Activated CD4-positive, alpha-beta T cell treated with anti-CD3 and anti-CD28 coated beads, Interleukin-2, amount 10 ng/mL, durations not matched to agents 24 days and 14 days (primary cell): ENCODE measurements at regions not wholly inside any gene's neighbourhood (a gene's known extent, or its start where the extent isn't known, plus 50 kb on each side); places are given as distances from the start of the nearest gene placed in this dataset.

ENCODE experiments used
- DNase-seq: peaks from one replicate; pipeline ENCODE4 v3.0.0; 2022
- H3K27ac Mint-ChIP-seq: one replicate; pipeline ENCODE4 v1.8.0; 2022; ENCODE audit warnings: mild to moderate bottlenecking, mixed read lengths
- H3K27me3 Mint-ChIP-seq: one replicate; pipeline ENCODE4 v1.8.0; 2022; ENCODE audit warnings: mixed read lengths
- H3K36me3 Mint-ChIP-seq: one replicate; pipeline ENCODE4 v1.8.0; 2022; ENCODE audit warnings: low read depth, mild to moderate bottlenecking, mixed read lengths
- H3K4me1 Mint-ChIP-seq: one replicate; pipeline ENCODE4 v1.8.0; 2021; ENCODE audit warnings: mixed read lengths
- H3K4me3 Mint-ChIP-seq: one replicate; pipeline ENCODE4 v1.8.0; 2022; ENCODE audit warnings: mild to moderate bottlenecking, moderate library complexity, mixed read lengths
- H3K9me3 Mint-ChIP-seq: one replicate; pipeline ENCODE4 v1.8.0; 2021; ENCODE audit warnings: mixed read lengths
- intact Hi-C: fragments of 100-400 bp; cut with micrococcal nuclease; formaldehyde crosslinking; loops from one replicate; pipeline ENCODE4 v1.15.1; 2023

DNA sequence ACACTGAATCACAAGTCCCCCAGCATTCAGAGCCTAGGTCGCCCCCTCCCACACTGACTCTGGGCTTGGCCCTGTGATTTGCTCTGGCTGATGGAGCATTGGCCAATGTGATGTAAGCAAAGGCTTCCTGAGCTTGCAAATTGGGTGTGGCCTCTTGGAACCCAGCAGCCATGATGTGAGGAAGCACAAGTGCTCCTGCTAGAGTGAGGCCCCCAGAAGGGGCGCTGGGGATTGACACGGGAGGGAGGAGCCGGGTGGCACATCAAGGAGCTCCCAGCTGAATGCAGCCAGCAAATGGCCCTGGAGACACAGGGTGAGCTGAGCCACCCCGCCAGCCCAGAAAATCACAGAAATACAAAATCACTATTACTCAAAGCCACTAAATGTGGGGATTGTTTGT, 308.5 kb downstream of the C16orf95 start:
- Mint-ChIP-seq H3K4me1 (no peaks in the 10 kb centered on the region), H3K27ac (no peak overlapping the region), H3K27me3 (no peaks in the 10 kb centered on the region), H3K9me3 (no peaks in the 10 kb centered on the region), H3K36me3 (no peaks in the 10 kb centered on the region), H3K4me3 (no peak overlapping the region)
- DNase-seq, result no peak
- intact Hi-C loops, result no loop called here

DNA sequence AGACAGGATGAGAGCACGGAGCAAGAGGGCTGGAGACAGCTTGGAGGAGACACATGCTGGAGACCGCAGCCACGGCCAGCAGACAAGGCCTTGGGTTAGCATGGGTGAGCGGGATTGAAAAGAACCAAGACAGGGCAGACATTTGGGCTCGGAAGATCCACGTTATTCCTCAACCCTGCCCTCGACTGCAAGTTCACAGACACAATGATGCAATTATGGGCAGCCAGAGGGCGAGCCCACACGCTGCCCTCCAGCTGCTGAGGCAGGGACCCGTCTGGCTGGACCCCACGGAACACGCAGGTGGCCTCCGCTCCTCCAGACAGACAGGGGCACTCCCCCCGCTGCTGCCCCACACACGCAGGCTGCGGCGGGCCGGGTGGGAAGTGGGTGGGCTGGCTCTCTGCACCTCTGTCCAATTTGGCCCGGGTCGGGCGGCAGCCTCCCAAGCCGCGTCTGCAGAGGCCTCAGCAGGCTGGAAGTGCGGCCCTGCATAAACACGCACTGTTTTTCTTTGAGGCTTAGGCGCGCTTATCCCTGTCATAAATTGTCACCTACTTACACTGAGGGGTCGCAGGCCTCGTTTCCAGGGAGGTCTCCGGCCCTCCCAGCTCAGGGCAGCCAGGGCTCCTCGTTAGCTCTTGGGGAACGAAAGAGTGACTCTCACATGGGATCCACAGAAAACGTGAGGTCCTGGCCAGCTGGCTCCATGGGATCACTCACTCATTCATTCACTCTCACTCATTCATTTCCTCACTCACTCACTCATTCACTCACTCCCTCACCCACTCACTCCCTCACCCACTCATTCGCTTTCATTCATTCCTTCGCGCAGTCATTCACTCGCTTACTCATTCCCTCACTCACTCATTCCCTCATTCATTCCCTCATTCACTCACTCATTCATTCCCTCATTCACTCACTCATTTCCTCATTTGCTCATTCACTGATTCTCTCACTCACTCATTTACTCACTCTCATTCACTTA, 303.9 kb downstream of the C16orf95 start:
- Mint-ChIP-seq H3K4me3 (no peak overlapping the region), H3K9me3 (no peaks in the 10 kb centered on the region), H3K4me1 (peaks cover 3% of the 10 kb centered on the region), H3K27me3 (peaks cover 12% of the 10 kb centered on the region), H3K36me3 (no peaks in the 10 kb centered on the region), H3K27ac (no peak overlapping the region)
- DNase-seq, result no peak
- intact Hi-C loops, result no loop called here

DNA sequence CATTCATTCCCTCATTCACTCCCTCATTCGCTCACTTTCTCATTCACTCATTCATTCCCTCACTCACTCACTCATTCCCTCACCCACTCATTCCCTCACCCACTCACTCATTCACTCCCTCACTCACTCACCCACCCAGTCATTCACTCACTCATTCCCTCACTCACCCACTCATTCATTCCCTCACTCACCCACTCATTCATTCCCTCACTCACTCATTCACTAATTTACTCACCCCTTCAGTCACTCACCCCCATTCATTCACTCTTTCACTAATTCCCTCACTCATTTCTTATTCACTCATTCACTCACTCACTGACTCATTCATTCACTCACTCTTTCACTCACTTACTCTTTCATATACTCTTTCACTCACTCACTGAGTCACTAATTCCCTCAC, 303.1 kb downstream of the C16orf95 start:
- no peaks in the 10 kb centered on the region for H3K9me3 Mint-ChIP-seq
- no peak overlapping the region for H3K4me3 Mint-ChIP-seq
- no peak overlapping the region for H3K27ac Mint-ChIP-seq
- peaks cover 12% of the 10 kb centered on the region for H3K27me3 Mint-ChIP-seq
- intact Hi-C loops, result no loop called here
- H3K36me3 Mint-ChIP-seq, result no peaks in the 10 kb centered on the region
- no peak for DNase-seq
- peaks cover 3% of the 10 kb centered on the region for H3K4me1 Mint-ChIP-seq

DNA sequence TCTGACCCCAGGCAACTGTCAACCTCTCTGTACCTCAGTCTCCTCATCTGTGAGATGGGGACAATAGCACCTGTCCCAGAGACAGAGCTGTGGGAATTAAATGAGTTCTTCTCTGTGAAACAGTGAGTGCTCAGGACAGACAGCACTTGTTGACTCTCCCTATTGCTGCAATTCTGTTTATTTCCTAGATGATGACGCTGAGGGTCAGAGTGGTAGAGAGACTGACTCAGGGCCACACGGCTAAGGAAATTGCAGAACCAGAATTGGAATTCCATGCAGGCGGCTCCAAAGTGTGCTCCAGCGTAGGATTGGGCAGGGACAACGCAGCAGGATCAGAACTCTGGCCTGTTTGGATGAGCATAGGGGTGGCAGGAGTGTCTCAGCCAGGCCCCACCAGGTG, 302.2 kb downstream of the C16orf95 start:
- H3K4me3 Mint-ChIP-seq, result no peak overlapping the region
- H3K4me1 Mint-ChIP-seq, result peaks cover 3% of the 10 kb centered on the region
- no peak overlapping the region for H3K27ac Mint-ChIP-seq
- intact Hi-C loops, result no loop called here
- no peaks in the 10 kb centered on the region for H3K36me3 Mint-ChIP-seq
- no peak for DNase-seq
- no peaks in the 10 kb centered on the region for H3K9me3 Mint-ChIP-seq
- peaks cover 12% of the 10 kb centered on the region for H3K27me3 Mint-ChIP-seq

DNA sequence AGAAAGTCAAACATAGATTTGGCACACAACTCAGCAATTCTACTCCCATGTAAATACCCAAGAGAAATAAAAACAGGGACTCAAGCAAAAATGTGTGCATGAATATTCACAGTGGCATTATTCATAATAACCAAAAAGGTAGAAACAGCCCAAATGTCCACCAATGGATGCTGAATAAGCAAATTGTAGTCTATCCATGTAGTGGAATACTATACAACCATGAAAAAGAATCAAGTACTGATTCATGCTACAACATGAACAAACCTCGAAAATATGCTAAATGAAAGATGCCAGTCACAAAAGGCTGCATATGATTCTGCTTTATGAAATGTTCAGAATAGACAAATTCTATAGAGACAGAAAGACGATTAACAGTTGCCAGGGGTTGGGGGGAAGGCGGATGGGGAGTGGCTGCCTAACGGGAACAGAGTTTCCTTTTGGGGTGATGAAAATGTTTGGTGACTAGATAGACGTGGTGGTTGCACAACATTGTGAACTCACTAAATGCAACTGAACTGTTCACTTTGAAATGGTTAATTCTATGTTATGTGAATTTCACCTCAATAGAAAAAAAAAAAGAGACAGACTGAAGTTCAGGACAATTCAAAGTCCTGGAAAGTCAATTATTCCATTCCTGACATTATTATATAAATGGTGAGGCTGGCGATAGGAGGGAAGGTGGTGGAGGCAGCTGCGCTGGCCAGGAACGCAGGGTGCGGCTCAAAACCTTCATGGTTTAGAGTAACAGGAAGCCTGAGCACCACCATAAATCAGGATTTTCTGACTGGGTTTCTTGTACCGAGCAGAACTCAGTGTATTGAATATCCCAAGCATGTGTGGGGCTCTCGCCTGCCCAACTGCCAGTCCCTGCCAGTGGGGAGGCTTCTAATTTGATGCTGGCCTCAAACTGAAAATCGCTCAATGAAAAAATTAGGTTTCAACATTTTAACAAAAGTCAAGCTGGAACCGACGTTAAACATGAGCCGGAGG, 300.9 kb downstream of the C16orf95 start:
- DNase-seq, result no peak
- H3K36me3 Mint-ChIP-seq, result no peaks in the 10 kb centered on the region
- peaks cover 3% of the 10 kb centered on the region for H3K4me1 Mint-ChIP-seq
- no peak overlapping the region for H3K4me3 Mint-ChIP-seq
- no peaks in the 10 kb centered on the region for H3K9me3 Mint-ChIP-seq
- H3K27me3 Mint-ChIP-seq, result peaks cover 12% of the 10 kb centered on the region
- no peak overlapping the region for H3K27ac Mint-ChIP-seq
- intact Hi-C loops, result no loop called here

DNA sequence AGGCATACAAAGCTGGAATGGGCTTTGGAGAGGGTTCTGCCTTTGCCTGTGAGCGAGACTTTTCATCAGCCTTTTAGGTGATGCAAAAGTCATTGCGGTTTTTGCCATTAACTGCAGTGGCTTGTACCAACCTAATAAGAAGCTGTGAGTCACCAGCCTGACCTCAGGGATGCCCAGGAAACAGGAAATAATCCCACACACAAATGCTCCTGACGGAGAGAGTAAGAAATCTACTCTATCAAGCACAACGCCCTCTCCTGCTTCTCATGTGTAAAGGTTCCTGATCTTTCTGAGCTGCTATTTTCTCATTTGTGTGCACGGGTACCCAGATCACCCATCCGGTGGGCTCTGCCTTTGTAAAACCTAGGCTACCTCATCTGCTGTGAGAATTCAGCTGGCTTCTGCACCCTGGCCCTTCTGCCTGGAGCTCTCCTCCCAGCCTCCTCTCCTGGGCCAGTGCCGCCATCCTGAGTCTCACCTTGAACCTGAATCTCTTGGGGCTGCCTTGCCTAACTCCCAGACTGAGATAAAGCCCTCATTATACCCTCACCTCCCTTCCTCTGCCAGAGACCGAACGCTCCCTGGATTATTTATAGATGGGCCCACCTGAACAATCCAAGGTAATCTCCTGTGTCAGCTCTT, 299.7 kb downstream of the C16orf95 start:
- H3K9me3 Mint-ChIP-seq, result no peaks in the 10 kb centered on the region
- H3K4me3 Mint-ChIP-seq, result no peak overlapping the region
- H3K27ac Mint-ChIP-seq, result no peak overlapping the region
- H3K27me3 Mint-ChIP-seq, result peaks cover 12% of the 10 kb centered on the region
- intact Hi-C loops, result no loop called here
- DNase-seq, result no peak
- no peaks in the 10 kb centered on the region for H3K36me3 Mint-ChIP-seq
- peaks cover 3% of the 10 kb centered on the region for H3K4me1 Mint-ChIP-seq

DNA sequence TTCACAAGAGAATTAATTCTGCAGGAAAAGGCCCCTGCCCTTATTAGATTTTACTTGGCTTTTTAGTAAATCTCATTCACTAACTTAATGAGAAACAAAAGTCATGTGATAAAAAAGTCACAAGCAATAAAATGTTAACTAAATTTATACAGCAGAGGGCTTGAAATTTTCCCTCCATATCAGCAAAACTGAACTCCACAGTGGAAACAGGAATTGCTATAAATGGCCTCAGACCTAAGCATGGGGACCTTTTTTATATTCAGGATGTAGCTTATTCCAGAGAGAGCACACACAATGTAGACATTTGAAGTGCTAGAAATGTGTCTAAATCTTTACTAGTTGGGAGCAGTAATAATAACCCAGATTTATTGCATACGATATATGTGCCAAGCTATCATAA, 291.5 kb downstream of the C16orf95 start:
- no peaks in the 10 kb centered on the region for H3K4me1 Mint-ChIP-seq
- H3K27me3 Mint-ChIP-seq, result no peaks in the 10 kb centered on the region
- H3K36me3 Mint-ChIP-seq, result no peaks in the 10 kb centered on the region
- no peak overlapping the region for H3K27ac Mint-ChIP-seq
- DNase-seq, result no peak
- intact Hi-C loops, result no loop called here
- no peaks in the 10 kb centered on the region for H3K9me3 Mint-ChIP-seq
- no peak overlapping the region for H3K4me3 Mint-ChIP-seq

DNA sequence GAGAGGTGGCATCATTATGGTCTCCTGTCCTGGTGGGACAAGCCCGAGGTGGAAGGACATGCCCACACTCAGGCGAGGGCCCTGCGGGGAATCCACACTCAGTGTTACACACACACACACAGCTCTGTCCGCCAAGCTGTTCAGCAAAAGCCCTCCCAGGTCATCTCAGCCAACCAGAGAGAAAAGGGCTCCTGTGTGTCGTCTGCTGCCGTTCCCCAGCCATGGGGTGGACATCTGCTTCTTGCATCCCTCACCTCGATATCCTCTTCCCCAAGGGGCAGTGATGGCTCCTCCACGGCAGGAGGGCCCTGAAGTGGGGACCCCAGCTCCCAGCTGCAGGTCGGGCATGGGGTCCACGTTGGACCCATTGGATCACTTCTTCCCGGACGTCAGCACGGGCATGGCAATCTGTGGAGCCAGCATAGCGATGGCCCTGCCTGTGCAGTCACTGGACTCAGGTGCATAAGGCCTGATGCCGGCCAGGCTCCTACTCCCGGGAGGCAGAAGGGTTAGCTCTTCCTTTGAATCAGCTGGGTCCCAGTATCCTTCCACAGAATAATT, 290.1 kb downstream of the C16orf95 start:
- intact Hi-C loops, result no loop called here
- no peaks in the 10 kb centered on the region for H3K9me3 Mint-ChIP-seq
- H3K27ac Mint-ChIP-seq, result no peak overlapping the region
- no peaks in the 10 kb centered on the region for H3K4me1 Mint-ChIP-seq
- no peak overlapping the region for H3K4me3 Mint-ChIP-seq
- no peaks in the 10 kb centered on the region for H3K27me3 Mint-ChIP-seq
- no peak for DNase-seq
- no peaks in the 10 kb centered on the region for H3K36me3 Mint-ChIP-seq

DNA sequence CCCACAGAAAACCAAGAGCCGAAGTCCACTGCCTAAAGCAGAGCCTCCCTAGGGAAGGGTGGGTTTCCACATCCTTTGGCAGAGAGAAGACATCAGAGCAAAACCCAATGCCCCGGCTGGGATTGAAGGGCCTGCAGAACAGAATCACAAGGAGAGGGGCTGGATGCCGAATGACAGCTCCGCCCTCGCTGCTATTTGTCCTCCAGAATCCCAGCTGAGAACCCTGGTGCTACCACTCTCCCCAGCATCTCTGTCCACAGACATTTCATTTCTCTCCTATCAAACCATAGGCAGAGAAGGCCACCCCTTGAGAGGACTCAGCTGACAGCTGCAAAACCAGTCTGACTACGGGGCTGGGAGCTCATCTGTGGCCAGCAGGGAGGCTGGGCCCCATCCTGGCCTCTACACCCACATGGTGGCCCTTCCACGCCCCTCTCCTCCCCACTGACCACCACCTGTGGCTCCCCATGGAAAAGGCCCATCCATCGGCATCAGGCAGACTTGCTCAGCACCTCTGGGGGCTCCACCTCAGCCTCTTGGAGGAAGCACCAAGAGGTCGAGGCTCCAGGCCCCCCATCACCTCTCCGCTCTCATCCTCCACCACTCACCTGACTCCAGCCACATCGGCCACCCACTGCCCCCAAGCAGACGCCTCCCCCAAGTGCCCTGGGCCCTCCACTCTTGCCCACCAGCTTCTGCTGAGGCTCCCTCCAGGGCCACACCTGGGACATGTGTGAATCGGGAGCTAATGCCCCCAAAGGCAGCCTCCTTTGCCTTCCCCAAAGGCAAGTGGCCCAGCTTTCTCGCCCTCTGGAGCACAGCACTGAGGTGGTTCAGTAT, 288.5 kb downstream of the C16orf95 start:
- no peaks in the 10 kb centered on the region for H3K36me3 Mint-ChIP-seq
- no peak for DNase-seq
- H3K9me3 Mint-ChIP-seq, result no peaks in the 10 kb centered on the region
- H3K27ac Mint-ChIP-seq, result no peak overlapping the region
- H3K27me3 Mint-ChIP-seq, result no peaks in the 10 kb centered on the region
- no peak overlapping the region for H3K4me3 Mint-ChIP-seq
- H3K4me1 Mint-ChIP-seq, result no peaks in the 10 kb centered on the region
- intact Hi-C loops, result no loop called here

DNA sequence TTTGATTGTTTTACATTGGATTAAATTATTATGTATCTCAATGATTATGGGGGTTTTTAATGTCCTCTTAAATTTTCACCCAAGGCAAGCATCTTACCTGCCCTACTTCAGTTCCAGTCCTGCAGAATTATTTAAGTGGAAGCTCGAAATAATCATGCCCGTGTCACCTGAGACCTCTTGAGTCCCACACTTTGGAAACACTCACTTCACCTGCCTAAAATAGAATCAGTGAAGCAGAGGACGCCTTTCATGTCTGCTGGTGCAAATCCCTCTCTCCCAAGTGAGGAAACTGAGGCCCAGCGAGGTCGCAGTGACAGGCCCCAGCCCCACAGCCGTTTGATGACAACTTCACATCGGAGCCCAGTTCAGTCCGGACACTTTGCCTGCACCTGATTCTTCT, 284.6 kb downstream of the C16orf95 start:
- DNase-seq, result no peak
- no peaks in the 10 kb centered on the region for H3K36me3 Mint-ChIP-seq
- no peaks in the 10 kb centered on the region for H3K27me3 Mint-ChIP-seq
- no peak overlapping the region for H3K4me3 Mint-ChIP-seq
- no peaks in the 10 kb centered on the region for H3K4me1 Mint-ChIP-seq
- no peaks in the 10 kb centered on the region for H3K9me3 Mint-ChIP-seq
- no peak overlapping the region for H3K27ac Mint-ChIP-seq
- intact Hi-C loops, result no loop called here

DNA sequence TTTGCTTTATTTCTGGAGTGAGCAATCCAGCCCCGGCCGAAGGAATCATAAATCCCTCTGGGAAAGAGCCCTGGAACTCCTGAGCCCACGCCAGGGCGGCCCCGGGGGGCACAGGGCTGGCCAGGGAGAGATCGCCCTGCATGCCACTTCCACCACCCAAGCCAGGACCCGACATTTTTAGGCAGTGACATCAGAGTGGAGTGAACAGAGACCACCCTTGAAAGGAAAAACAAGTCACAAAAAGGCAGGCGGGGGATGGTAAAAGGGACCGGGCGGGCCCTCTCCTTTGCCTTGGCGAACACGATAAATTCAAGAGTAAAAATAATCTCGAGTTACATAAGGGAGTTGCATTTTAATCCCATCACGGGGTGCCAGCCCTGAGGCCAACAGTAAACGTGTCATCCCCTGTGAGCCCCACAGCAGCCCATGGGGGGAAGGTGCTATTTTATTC, 284.1 kb downstream of the C16orf95 start:
- intact Hi-C loops, result no loop called here
- no peaks in the 10 kb centered on the region for H3K36me3 Mint-ChIP-seq
- no peak for DNase-seq
- H3K4me1 Mint-ChIP-seq, result no peaks in the 10 kb centered on the region
- no peaks in the 10 kb centered on the region for H3K27me3 Mint-ChIP-seq
- no peak overlapping the region for H3K4me3 Mint-ChIP-seq
- H3K9me3 Mint-ChIP-seq, result no peaks in the 10 kb centered on the region
- H3K27ac Mint-ChIP-seq, result no peak overlapping the region

DNA sequence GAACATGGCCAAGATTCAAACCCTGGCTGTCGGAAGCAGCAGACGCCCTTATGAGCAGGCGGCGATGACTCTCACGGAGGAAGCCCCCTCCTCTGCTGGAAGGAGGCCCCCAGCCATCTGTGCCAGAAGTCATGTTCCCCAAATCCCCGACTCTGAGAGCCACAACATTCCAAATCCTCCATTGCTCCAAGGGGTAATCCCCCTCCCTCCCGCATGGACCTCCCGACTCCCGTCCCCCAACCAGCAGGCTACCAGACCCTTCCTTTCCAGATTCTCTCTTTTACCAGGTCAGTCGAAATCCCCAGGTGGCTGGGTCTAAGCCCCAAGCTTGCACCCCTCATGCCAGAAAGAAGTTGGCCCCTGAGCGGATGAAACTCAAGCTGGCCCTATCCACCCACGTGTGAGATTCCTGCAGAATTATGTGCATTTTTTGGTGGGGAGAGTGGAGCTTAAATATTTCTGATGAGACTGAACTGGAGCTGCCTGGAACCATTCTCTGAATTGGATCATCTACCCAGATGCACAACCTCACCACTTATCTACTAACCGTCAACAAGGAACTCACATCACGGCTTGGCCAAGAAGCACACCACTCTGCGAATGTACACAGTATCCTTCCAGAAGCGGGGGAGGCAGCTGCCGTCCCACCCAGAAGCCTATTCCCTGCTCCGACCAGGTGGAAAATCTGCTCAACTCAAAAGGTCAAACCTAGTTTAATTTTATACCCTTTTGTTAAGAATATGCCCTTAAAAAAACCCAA, 283.5 kb downstream of the C16orf95 start:
- H3K9me3 Mint-ChIP-seq, result no peaks in the 10 kb centered on the region

More for the DNA sequence above, 283.5 kb downstream of the C16orf95 start:
- Mint-ChIP-seq H3K27ac (no peak overlapping the region), H3K36me3 (no peaks in the 10 kb centered on the region), H3K4me1 (no peaks in the 10 kb centered on the region), H3K27me3 (no peaks in the 10 kb centered on the region), H3K4me3 (no peak overlapping the region)
- intact Hi-C loops, result no loop called here
- no peak for DNase-seq
